ENCODE measurements at regions not wholly inside any gene's neighbourhood (a gene's known extent, or its start where the extent isn't known, plus 50 kb on each side); places are given as distances from the start of the nearest gene placed in this dataset.

- TF ChIP-seq CTCF (IDR thresholded peaks at IDR 0.05; ENCODE audit: insufficient read depth, low read depth, low read length) (no peak), EZH2 (IDR thresholded peaks at IDR 0.05; ENCODE audit: insufficient read depth, low read length) (no peak)
Measured at GRCh38 chr4:36422607-36423006, 141.2 kb downstream of the DTHD1 start.
